Endodermal cell (in vitro differentiated cells): ENCODE measurements at regions not wholly inside any gene's neighbourhood (a gene's known extent, or its start where the extent isn't known, plus 50 kb on each side); places are given as distances from the start of the nearest gene placed in this dataset.

ENCODE experiments used
- DNase-seq: peaks from one replicate; pipeline ENCODE4 v3.0.0-alpha.2; 2017
- H3K27ac ChIP-seq: 2 replicates; pipeline ENCODE4 v1.5.1; 2013; ENCODE audit warnings: mild to moderate bottlenecking, low read depth, low read length, moderate library complexity
- H3K27me3 ChIP-seq: 2 replicates; pipeline ENCODE4 v1.6.1; 2013; ENCODE audit warnings: mild to moderate bottlenecking, low read length, moderate library complexity; ENCODE audit not compliant: insufficient read depth, control insufficient read depth, poor library complexity, severe bottlenecking
- H3K36me3 ChIP-seq: 2 replicates; pipeline ENCODE4 v1.7.0; 2013; ENCODE audit warnings: mild to moderate bottlenecking, low read length, moderate library complexity; ENCODE audit not compliant: control insufficient read depth, insufficient read depth
- H3K4me1 ChIP-seq: one replicate; pipeline ENCODE4 v1.7.0; 2013; ENCODE audit warnings: low read length; ENCODE audit not compliant: control insufficient read depth, insufficient read depth
- H3K4me3 ChIP-seq: 2 replicates; pipeline ENCODE4 v1.5.1; 2013; ENCODE audit warnings: mild to moderate bottlenecking, low read length, moderate library complexity
- H3K9ac ChIP-seq: 2 replicates; pipeline ENCODE4 v1.6.1; 2013; ENCODE audit warnings: mild to moderate bottlenecking, low read length, moderate library complexity; ENCODE audit not compliant: poor library complexity, severe bottlenecking; ENCODE audit errors: extremely low read depth
- H3K9me3 ChIP-seq: 2 replicates; pipeline ENCODE4 v1.6.1; 2013; ENCODE audit warnings: mild to moderate bottlenecking, low read length, moderate library complexity; ENCODE audit not compliant: control insufficient read depth
- H3K27ac Mint-ChIP-seq: 2 replicates; pipeline ENCODE4 v1.8.0; 2020; ENCODE audit warnings: mixed read lengths
- H3K27me3 Mint-ChIP-seq: 2 replicates; pipeline ENCODE4 v1.8.0; 2021; ENCODE audit warnings: mild to moderate bottlenecking, mixed read lengths; ENCODE audit not compliant: insufficient read depth
- H3K36me3 Mint-ChIP-seq: 2 replicates; pipeline ENCODE4 v1.8.0; 2020; ENCODE audit warnings: low read depth, mixed read lengths
- H3K4me1 Mint-ChIP-seq: 2 replicates; pipeline ENCODE4 v1.8.0; 2020; ENCODE audit warnings: mixed read lengths
- H3K4me3 Mint-ChIP-seq: 2 replicates; pipeline ENCODE4 v1.8.0; 2020; ENCODE audit warnings: mild to moderate bottlenecking, moderate library complexity, mixed read lengths
- H3K9me3 Mint-ChIP-seq: 2 replicates; pipeline ENCODE4 v1.8.0; 2020; ENCODE audit warnings: mild to moderate bottlenecking, mixed read lengths
- WGBS, 2 experiments: methylation state at CpG; one replicate each; pipeline versions ENCODE4 v1.1.5 to v1.1.7; 2013; ENCODE audit warnings: missing lambda C conversion rate in 2 of 2, mixed read lengths in 1 of 2; ENCODE audit not compliant: insufficient coverage in 1 of 2, insufficient read length in 1 of 2; 5-methylcytosine and 5-hydroxymethylcytosine counted together
- TF ChIP-seq, protein P1 (sequence below): fragments of 200-600 bp; sonication (generic); conservative IDR thresholded peaks from 2 replicates; pipeline ENCODE4 v1.5.0; 2021; ENCODE audit warnings: antibody characterized with exemption, mild to moderate bottlenecking

DNA sequence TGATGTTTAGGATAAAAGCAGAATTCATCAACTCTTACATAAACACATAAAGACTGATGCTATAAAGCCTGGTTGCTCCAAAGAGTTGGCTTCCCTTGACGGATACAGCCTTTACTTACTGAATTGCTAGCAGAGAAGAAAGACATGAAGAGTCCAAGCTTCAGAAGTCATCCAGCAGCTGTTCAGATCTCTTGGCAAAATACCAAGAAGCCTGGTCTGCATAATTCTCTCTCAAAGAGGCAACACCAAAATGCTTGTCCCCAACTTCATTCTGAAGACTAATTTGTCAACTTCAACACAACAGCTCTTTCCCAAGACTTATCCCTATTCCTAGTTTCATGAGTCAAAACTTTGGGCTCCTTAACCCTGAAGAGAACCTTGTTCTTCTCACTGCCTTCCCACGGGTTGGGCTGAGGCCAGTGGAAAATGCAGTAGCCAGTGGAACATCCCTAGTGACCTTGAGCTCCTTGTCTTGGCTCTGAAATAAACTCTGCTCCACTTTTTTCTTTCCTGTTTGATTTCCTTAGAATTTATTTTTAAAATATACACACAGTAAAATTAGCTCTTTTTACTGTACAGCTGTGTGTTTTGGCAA lies 119.2 kb upstream of the THBS1 start:
- no peaks in the 10 kb centered on the region for H3K9me3 Mint-ChIP-seq
- no peak overlapping the region for H3K27ac Mint-ChIP-seq
- DNase-seq: no peak
- H3K27me3 Mint-ChIP-seq: no peaks in the 10 kb centered on the region
- Histone ChIP-seq H3K4me1 (no peaks in the 10 kb centered on the region), H3K27ac (no peak overlapping the region), H3K9ac (no peak overlapping the region), H3K9me3 (no peaks in the 10 kb centered on the region), H3K27me3 (no peaks in the 10 kb centered on the region), H3K4me3 (no peak overlapping the region), H3K36me3 (no peaks in the 10 kb centered on the region)
- 88 to 94% methylated on average over 2 of the region's 2 CpGs for WGBS, 2 experiments
- H3K4me1 Mint-ChIP-seq: no peaks in the 10 kb centered on the region
- H3K4me3 Mint-ChIP-seq: no peak overlapping the region
- H3K36me3 Mint-ChIP-seq: no peaks in the 10 kb centered on the region
- TF ChIP-seq, protein P1, sequence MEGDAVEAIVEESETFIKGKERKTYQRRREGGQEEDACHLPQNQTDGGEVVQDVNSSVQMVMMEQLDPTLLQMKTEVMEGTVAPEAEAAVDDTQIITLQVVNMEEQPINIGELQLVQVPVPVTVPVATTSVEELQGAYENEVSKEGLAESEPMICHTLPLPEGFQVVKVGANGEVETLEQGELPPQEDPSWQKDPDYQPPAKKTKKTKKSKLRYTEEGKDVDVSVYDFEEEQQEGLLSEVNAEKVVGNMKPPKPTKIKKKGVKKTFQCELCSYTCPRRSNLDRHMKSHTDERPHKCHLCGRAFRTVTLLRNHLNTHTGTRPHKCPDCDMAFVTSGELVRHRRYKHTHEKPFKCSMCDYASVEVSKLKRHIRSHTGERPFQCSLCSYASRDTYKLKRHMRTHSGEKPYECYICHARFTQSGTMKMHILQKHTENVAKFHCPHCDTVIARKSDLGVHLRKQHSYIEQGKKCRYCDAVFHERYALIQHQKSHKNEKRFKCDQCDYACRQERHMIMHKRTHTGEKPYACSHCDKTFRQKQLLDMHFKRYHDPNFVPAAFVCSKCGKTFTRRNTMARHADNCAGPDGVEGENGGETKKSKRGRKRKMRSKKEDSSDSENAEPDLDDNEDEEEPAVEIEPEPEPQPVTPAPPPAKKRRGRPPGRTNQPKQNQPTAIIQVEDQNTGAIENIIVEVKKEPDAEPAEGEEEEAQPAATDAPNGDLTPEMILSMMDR: no peak

DNA sequence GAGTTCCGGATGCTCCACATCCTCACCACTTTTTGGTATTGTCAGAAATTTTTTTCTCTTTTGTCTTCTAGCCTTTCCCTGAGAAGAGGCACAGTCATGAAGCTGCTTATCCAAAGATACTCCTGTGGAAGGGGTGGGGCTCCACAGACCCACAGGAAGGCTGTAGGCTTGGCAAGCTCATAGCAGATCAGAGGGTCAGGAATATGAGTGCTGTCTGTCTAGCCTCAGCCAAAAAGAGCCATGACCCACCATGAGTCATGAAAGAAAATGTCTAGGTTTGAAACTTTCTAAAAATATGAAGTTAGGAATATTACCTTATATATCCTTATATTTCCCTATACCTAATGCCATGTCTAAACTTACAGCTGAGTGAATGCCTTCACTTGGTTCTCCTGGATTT lies 118.2 kb upstream of the THBS1 start:
- Mint-ChIP-seq H3K27ac (no peak overlapping the region), H3K4me1 (no peaks in the 10 kb centered on the region), H3K36me3 (no peaks in the 10 kb centered on the region), H3K27me3 (no peaks in the 10 kb centered on the region), H3K9me3 (no peaks in the 10 kb centered on the region), H3K4me3 (no peak overlapping the region)
- TF ChIP-seq, protein P1: no peak
- WGBS, 2 experiments: 93 to 100% methylated on average over 1 of the region's 1 CpG
- H3K27me3 ChIP-seq: no peaks in the 10 kb centered on the region
- no peak overlapping the region for H3K27ac ChIP-seq
- H3K9me3 ChIP-seq: no peaks in the 10 kb centered on the region
- H3K9ac ChIP-seq: no peak overlapping the region
- no peaks in the 10 kb centered on the region for H3K4me1 ChIP-seq
- no peak for DNase-seq
- H3K36me3 ChIP-seq: no peaks in the 10 kb centered on the region
- no peak overlapping the region for H3K4me3 ChIP-seq

DNA sequence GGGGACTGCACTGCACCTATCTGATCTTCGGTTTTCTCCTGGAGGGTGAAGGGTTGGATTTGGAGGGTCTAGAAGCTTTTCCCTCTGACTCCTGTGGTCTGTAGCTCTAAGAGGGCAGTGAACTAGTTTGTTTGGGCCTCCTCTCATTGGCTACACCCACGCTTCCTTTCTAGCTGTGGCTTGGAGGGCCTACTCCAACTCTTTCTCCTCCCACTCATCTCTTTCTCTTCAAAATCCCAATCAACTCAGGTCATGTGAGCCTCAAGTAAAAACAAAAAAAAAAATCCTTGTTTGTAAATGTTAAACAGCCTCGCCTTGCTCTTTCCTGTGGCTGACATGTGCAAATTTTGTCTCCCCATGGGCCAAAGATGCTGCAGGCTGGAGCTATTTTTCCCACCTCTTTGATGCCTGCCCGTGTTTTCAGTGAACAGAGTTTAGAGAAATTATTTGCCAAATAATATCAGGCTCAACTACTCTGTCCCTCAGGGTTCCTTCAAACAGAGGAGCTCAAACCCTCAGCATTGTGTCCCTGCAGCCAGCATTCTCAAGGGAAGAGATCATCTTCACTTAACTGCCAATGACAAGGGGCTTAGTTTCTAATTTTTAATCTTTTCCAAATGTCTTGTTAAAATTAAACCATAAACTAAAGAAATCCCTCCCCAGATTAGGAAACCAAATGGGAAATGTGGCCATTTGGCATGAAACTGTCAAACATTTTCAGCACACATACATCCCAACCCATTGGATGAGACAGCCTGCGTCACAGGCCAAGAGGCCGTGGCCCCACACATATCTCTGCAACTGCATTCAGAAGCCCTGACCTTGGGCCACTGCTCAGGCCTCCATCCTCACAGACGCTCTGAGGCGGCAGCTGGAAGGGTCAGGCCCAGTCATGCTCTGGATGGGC lies 114.8 kb upstream of the THBS1 start:
- no peaks in the 10 kb centered on the region for H3K9me3 ChIP-seq
- Mint-ChIP-seq H3K36me3 (no peaks in the 10 kb centered on the region), H3K27me3 (no peaks in the 10 kb centered on the region), H3K9me3 (peaks cover 4% of the 10 kb centered on the region), H3K4me1 (no peaks in the 10 kb centered on the region), H3K4me3 (no peak overlapping the region), H3K27ac (no peak overlapping the region)
- H3K9ac ChIP-seq: no peak overlapping the region
- TF ChIP-seq, protein P1: no peak
- 88 to 91% methylated on average over 8 of the region's 8 CpGs for WGBS, 2 experiments
- no peak overlapping the region for H3K27ac ChIP-seq
- H3K27me3 ChIP-seq: no peaks in the 10 kb centered on the region
- DNase-seq: no peak
- H3K4me1 ChIP-seq: no peaks in the 10 kb centered on the region
- no peak overlapping the region for H3K4me3 ChIP-seq
- H3K36me3 ChIP-seq: no peaks in the 10 kb centered on the region
